GM12878 (cell line): ENCODE measurements at regions not wholly inside any gene's neighbourhood (a gene's known extent, or its start where the extent isn't known, plus 50 kb on each side); places are given as distances from the start of the nearest gene placed in this dataset.

Source experiments
- ATAC-seq: fragments of 200-7000 bp; cut with Tn5 transposase; 3 replicates; pipeline ENCODE4 v1.9.1; 2020; ENCODE audit warnings: mild to moderate bottlenecking, moderate library complexity
- BruUV-seq: library from RNA; stranded (reverse); fragments of 400-500 nt; replicated peaks from 2 replicates; lab custom pipeline; 2021; lab: Mats Ljungman, UMichigan
- CTCF ChIA-PET: fragments of 300-600 bp; sonication (Branson Sonifier 250); formaldehyde crosslinking; extraction: SDS; loops from one replicate; lab custom pipeline; 2021; ENCODE audit warnings: inconsistent platforms; lab: Yijun Ruan, JAX
- POLR2A ChIA-PET: fragments of 350-600 bp; formaldehyde crosslinking; extraction: SDS; loops from one replicate; lab custom pipeline; 2021; ENCODE audit warnings: inconsistent platforms; lab: Charles Lee
- RAD21 ChIA-PET: fragments of 300-600 bp; sonication (Branson Sonifier 250); formaldehyde crosslinking; loops from one replicate; lab custom pipeline; 2023; ENCODE audit warnings: antibody characterized with exemption; ENCODE audit not compliant: unreplicated experiment; lab: Charles Lee
- SMC1A ChIA-PET: fragments of 300-600 bp; sonication (Branson Sonifier 250); formaldehyde crosslinking; loops from one replicate; lab custom pipeline; 2023; ENCODE audit not compliant: unreplicated experiment, uncharacterized antibody; lab: Charles Lee
- DNase-seq: peaks from one replicate; pipeline ENCODE4 v3.0.0-alpha.2; 2011; ENCODE audit warnings: low read depth, low spot score
- FAIRE-seq: peaks from 3 replicates; lab custom pipeline; 2011; peaks lifted over from hg19 to GRCh38; lab: Jason Lieb, UNC
- H2AFZ ChIP-seq: 2 replicates; pipeline ENCODE4 v1.6.0; 2011; ENCODE audit warnings: low read depth, low read length, control low read depth; ENCODE audit not compliant: control insufficient read depth
- H3K27ac ChIP-seq: 2 replicates; pipeline ENCODE4 v1.5.1; 2011; ENCODE audit warnings: control low read depth; ENCODE audit not compliant: control insufficient read depth, insufficient read depth
- H3K27me3 ChIP-seq, 2 experiments: replicated peaks in 1 of 2; 2 replicates each; pipeline versions ENCODE4 v1.6.0 to v1.6.1; 2011; ENCODE audit warnings: low read length in 1 of 2; ENCODE audit not compliant: control insufficient read depth in 2 of 2, insufficient read depth in 2 of 2
- H3K36me3 ChIP-seq, 2 experiments: 2 replicates each; pipeline ENCODE4 v1.5.1; 2011; ENCODE audit warnings: low read length in 1 of 2; ENCODE audit not compliant: control insufficient read depth in 2 of 2, insufficient read depth in 2 of 2
- H3K4me1 ChIP-seq: 2 replicates; pipeline ENCODE4 v1.6.1; 2011; ENCODE audit warnings: mild to moderate bottlenecking, low read length, moderate library complexity, mixed read lengths; ENCODE audit not compliant: control insufficient read depth, insufficient read depth
- H3K4me2 ChIP-seq: 2 replicates; pipeline ENCODE4 v1.6.0; 2011; ENCODE audit warnings: control low read depth; ENCODE audit not compliant: control insufficient read depth, insufficient read depth
- H3K4me3 ChIP-seq: fragments of 200-600 bp; sonication (generic); 2 replicates; pipeline ENCODE4 v1.5.1; 2016
- H3K79me2 ChIP-seq: 2 replicates; pipeline ENCODE4 v1.6.0; 2011; ENCODE audit warnings: low read length; ENCODE audit not compliant: control insufficient read depth, insufficient read depth
- H3K9ac ChIP-seq: 2 replicates; pipeline ENCODE4 v1.8.0; 2011; ENCODE audit warnings: low read length, control low read depth, mixed read lengths; ENCODE audit not compliant: control insufficient read depth, insufficient read depth
- H3K9me3 ChIP-seq: replicated peaks from 3 replicates; pipeline ENCODE4 v1.5.1; 2011; ENCODE audit warnings: mild to moderate bottlenecking, low read length; ENCODE audit not compliant: control insufficient read depth, insufficient read depth
- H4K20me1 ChIP-seq: 2 replicates; pipeline ENCODE4 v1.6.0; 2011; ENCODE audit not compliant: control insufficient read depth, insufficient read depth
- BMI1 ChIP-seq: fragments of 450-650 bp; IDR thresholded peaks from 2 replicates; pipeline ENCODE4 v1.6.1; 2016; ENCODE audit warnings: mild to moderate bottlenecking, moderate library complexity, borderline replicate concordance
- BRCA1 ChIP-seq: IDR thresholded peaks from 2 replicates; pipeline ENCODE4 v1.6.1; 2011; ENCODE audit warnings: low read depth, low read length, improper control_type of control experiment
- CBX5 ChIP-seq: sonication (generic); IDR thresholded peaks from 2 replicates; pipeline ENCODE4 v1.6.1; 2016; ENCODE audit warnings: low read depth, moderate library complexity, mild to moderate bottlenecking, inconsistent platforms
- IKZF2 ChIP-seq, 2 experiments: fragments of 450-650 bp; IDR thresholded peaks; 2 replicates each; pipeline ENCODE4 v1.6.1; 2017; ENCODE audit warnings: mild to moderate bottlenecking in 2 of 2, moderate library complexity in 2 of 2
- IRF4 ChIP-seq: IDR thresholded peaks from 2 replicates; pipeline ENCODE4 v1.6.1; 2011; ENCODE audit warnings: low read depth, low read length
- JUND ChIP-seq: IDR thresholded peaks from 2 replicates; pipeline ENCODE4 v1.6.1; 2012; ENCODE audit warnings: low read depth, mild to moderate bottlenecking, low read length, improper control_type of control experiment, moderate library complexity
- MEF2B ChIP-seq: fragments of 450-650 bp; IDR thresholded peaks from 2 replicates; pipeline ENCODE4 v1.6.1; 2018; ENCODE audit warnings: mild to moderate bottlenecking, moderate library complexity; ENCODE audit not compliant: partially characterized antibody, poor library complexity, severe bottlenecking
- MTA3 ChIP-seq: IDR thresholded peaks from 2 replicates; pipeline ENCODE4 v1.6.1; 2012; ENCODE audit warnings: low read length, inconsistent platforms, borderline replicate concordance
- MXI1 ChIP-seq: fragments of 150-350 bp; IDR thresholded peaks from 2 replicates; pipeline ENCODE4 v1.6.1; 2011; ENCODE audit warnings: low read depth, mild to moderate bottlenecking, inconsistent platforms, low read length, improper control_type of control experiment
- NR2C1 ChIP-seq: fragments of 450-650 bp; IDR thresholded peaks from 2 replicates; pipeline ENCODE4 v1.6.1; 2017; ENCODE audit warnings: antibody characterized with exemption, mild to moderate bottlenecking, moderate library complexity
- SREBF2 ChIP-seq: IDR thresholded peaks from 2 replicates; pipeline ENCODE4 v1.6.1; 2012; ENCODE audit warnings: mild to moderate bottlenecking, low read length
- STAT3 ChIP-seq: IDR thresholded peaks from 2 replicates; pipeline ENCODE4 v1.6.1; 2011; ENCODE audit warnings: low read depth, low read length, improper control_type of control experiment
- SUZ12 ChIP-seq: fragments of 200-600 bp; sonication (generic); IDR thresholded peaks from one replicate; pipeline ENCODE4 v1.6.1; 2018; ENCODE audit warnings: antibody characterized with exemption, mild to moderate bottlenecking; ENCODE audit not compliant: unreplicated experiment
- TARDBP ChIP-seq: IDR thresholded peaks from 2 replicates; pipeline ENCODE4 v1.6.1; 2016; ENCODE audit warnings: borderline replicate concordance
- ZNF217 ChIP-seq: fragments of 450-650 bp; IDR thresholded peaks from 2 replicates; pipeline ENCODE4 v1.6.1; 2017; ENCODE audit warnings: antibody characterized with exemption, mild to moderate bottlenecking
- WGBS: methylation state at CpG from one replicate; pipeline ENCODE4 v1.1.6; 2016; ENCODE audit warnings: low lambda C conversion rate; ENCODE audit not compliant: insufficient replicate concordance, insufficient coverage; ENCODE audit errors: missing lambda C conversion rate; 5-methylcytosine and 5-hydroxymethylcytosine counted together
- in situ Hi-C: fragments of 300-500 bp; cut with MboI; formaldehyde crosslinking; loops from 9 replicates; pipeline ENCODE4 v1.14.3; 2018; ENCODE audit warnings: mixed read lengths
- intact Hi-C: fragments of 100-400 bp; cut with micrococcal nuclease; formaldehyde crosslinking; loops from one replicate; pipeline ENCODE4 v1.14.2; 2022; ENCODE audit not compliant: unreplicated experiment
- TF ChIP-seq, protein P1 (sequence below): fragments of 450-650 bp; formaldehyde crosslinking; IDR thresholded peaks from 2 replicates; pipeline ENCODE4 v1.5.0; 2022; ENCODE audit warnings: mild to moderate bottlenecking, missing genetic modification characterization
- TF ChIP-seq, protein P2 (sequence below): fragments of 450-650 bp; IDR thresholded peaks from 2 replicates; pipeline ENCODE4 v1.6.1; 2018; ENCODE audit warnings: borderline replicate concordance, mild to moderate bottlenecking; ENCODE audit not compliant: partially characterized antibody
- TF ChIP-seq, protein P3 (sequence below): IDR thresholded peaks from 2 replicates; pipeline ENCODE4 v1.6.1; 2012; ENCODE audit warnings: mild to moderate bottlenecking, low read depth, low read length

DNA sequence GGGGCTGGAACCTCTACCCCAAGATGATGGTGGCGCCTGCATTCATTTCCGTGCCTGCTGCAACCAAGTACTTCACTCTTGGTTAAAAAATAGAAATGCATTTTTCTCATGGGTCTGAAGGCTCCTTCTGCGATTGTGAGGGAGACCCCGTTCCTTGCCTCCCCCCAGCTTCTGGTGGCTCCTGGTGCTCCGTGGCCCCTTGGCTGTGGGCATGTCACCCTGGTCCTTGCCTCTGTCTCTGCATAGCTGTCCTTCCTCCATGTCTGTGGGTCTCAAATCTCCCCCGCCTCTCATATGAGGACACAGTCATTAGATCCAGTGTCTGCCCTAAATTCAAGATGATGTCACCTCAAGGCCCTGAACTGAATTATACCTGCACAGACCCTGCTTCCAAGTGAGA, 317.9 kb downstream of the TCERG1L start:
- in situ Hi-C loops (no loop called here), intact Hi-C loops (no loop called here)
- H4K20me1 ChIP-seq = no peaks in the 10 kb centered on the region
- H3K4me2 ChIP-seq = no peak overlapping the region
- ChIA-PET SMC1A (no interaction called here), CTCF (no interaction called here), RAD21 (no interaction called here), POLR2A (no interaction called here)
- H2AFZ ChIP-seq = no peak overlapping the region
- no peaks in the 10 kb centered on the region for H3K79me2 ChIP-seq
- H3K4me1 ChIP-seq = no peaks in the 10 kb centered on the region
- no peak for DNase-seq
- H3K27ac ChIP-seq = no peak overlapping the region
- H3K4me3 ChIP-seq = no peak overlapping the region
- H3K27me3 ChIP-seq = no peaks in the 10 kb centered on the region
- no peak for ATAC-seq
- no peak for FAIRE-seq
- BruUV-seq = no TSS peak
- H3K36me3 ChIP-seq = no peaks in the 10 kb centered on the region
- no peaks in the 10 kb centered on the region; the same call in 2 of the 3 replicates for H3K9me3 ChIP-seq
- 32% methylated on average over 6 of the region's 6 CpGs for WGBS
- H3K9ac ChIP-seq = no peak overlapping the region
- no peak for TF ChIP-seq MEF2B
- TF ChIP-seq SUZ12 = no peak
- no peak for TF ChIP-seq ZNF217
- TF ChIP-seq MXI1 = no peak
- TF ChIP-seq SREBF2 = no peak
- no peak for TF ChIP-seq BMI1
- TF ChIP-seq, protein P1, sequence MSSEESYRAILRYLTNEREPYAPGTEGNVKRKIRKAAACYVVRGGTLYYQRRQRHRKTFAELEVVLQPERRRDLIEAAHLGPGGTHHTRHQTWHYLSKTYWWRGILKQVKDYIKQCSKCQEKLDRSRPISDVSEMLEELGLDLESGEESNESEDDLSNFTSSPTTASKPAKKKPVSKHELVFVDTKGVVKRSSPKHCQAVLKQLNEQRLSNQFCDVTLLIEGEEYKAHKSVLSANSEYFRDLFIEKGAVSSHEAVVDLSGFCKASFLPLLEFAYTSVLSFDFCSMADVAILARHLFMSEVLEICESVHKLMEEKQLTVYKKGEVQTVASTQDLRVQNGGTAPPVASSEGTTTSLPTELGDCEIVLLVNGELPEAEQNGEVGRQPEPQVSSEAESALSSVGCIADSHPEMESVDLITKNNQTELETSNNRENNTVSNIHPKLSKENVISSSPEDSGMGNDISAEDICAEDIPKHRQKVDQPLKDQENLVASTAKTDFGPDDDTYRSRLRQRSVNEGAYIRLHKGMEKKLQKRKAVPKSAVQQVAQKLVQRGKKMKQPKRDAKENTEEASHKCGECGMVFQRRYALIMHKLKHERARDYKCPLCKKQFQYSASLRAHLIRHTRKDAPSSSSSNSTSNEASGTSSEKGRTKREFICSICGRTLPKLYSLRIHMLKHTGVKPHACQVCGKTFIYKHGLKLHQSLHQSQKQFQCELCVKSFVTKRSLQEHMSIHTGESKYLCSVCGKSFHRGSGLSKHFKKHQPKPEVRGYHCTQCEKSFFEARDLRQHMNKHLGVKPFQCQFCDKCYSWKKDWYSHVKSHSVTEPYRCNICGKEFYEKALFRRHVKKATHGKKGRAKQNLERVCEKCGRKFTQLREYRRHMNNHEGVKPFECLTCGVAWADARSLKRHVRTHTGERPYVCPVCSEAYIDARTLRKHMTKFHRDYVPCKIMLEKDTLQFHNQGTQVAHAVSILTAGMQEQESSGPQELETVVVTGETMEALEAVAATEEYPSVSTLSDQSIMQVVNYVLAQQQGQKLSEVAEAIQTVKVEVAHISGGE = no peak
- no peak for TF ChIP-seq BRCA1
- TF ChIP-seq, protein P2, sequence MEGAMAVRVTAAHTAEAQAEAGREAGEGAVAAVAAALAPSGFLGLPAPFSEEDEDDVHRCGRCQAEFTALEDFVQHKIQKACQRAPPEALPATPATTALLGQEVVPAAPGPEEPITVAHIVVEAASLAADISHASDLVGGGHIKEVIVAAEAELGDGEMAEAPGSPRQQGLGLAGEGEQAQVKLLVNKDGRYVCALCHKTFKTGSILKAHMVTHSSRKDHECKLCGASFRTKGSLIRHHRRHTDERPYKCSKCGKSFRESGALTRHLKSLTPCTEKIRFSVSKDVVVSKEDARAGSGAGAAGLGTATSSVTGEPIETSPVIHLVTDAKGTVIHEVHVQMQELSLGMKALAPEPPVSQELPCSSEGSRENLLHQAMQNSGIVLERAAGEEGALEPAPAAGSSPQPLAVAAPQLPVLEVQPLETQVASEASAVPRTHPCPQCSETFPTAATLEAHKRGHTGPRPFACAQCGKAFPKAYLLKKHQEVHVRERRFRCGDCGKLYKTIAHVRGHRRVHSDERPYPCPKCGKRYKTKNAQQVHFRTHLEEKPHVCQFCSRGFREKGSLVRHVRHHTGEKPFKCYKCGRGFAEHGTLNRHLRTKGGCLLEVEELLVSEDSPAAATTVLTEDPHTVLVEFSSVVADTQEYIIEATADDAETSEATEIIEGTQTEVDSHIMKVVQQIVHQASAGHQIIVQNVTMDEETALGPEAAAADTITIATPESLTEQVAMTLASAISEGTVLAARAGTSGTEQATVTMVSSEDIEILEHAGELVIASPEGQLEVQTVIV = no peak
- TF ChIP-seq, protein P3, sequence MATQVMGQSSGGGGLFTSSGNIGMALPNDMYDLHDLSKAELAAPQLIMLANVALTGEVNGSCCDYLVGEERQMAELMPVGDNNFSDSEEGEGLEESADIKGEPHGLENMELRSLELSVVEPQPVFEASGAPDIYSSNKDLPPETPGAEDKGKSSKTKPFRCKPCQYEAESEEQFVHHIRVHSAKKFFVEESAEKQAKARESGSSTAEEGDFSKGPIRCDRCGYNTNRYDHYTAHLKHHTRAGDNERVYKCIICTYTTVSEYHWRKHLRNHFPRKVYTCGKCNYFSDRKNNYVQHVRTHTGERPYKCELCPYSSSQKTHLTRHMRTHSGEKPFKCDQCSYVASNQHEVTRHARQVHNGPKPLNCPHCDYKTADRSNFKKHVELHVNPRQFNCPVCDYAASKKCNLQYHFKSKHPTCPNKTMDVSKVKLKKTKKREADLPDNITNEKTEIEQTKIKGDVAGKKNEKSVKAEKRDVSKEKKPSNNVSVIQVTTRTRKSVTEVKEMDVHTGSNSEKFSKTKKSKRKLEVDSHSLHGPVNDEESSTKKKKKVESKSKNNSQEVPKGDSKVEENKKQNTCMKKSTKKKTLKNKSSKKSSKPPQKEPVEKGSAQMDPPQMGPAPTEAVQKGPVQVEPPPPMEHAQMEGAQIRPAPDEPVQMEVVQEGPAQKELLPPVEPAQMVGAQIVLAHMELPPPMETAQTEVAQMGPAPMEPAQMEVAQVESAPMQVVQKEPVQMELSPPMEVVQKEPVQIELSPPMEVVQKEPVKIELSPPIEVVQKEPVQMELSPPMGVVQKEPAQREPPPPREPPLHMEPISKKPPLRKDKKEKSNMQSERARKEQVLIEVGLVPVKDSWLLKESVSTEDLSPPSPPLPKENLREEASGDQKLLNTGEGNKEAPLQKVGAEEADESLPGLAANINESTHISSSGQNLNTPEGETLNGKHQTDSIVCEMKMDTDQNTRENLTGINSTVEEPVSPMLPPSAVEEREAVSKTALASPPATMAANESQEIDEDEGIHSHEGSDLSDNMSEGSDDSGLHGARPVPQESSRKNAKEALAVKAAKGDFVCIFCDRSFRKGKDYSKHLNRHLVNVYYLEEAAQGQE = no peak
- no peak for TF ChIP-seq TARDBP
- no peak for TF ChIP-seq CBX5
- no peak for TF ChIP-seq NR2C1
- TF ChIP-seq MTA3 = no peak
- TF ChIP-seq IRF4 = no peak
- TF ChIP-seq JUND = no peak
- TF ChIP-seq IKZF2 (IDR thresholded peaks at IDR 0.05) = no peak
- no peak for TF ChIP-seq STAT3
